Astrocyte of the spinal cord (primary cell): ENCODE measurements at regions not wholly inside any gene's neighbourhood (a gene's known extent, or its start where the extent isn't known, plus 50 kb on each side); places are given as distances from the start of the nearest gene placed in this dataset.
"Not testable (repeated sequence)": the region's sequence is repeated elsewhere in the genome, so short reads cannot be mapped to it uniquely, and the experiment has no call there.

ENCODE experiments used
- DNase-seq: peaks from one replicate; pipeline ENCODE4 v3.0.0; 2011; ENCODE audit warnings: low read depth, low spot score
- H3K4me3 ChIP-seq: 2 replicates; pipeline ENCODE4 v1.5.1; 2011; ENCODE audit warnings: low read depth, mild to moderate bottlenecking, low read length, moderate library complexity
- CTCF ChIP-seq: IDR thresholded peaks from 2 replicates; pipeline ENCODE4 v1.5.1; 2012; ENCODE audit warnings: low read depth, mild to moderate bottlenecking, low read length, inconsistent platforms
- in situ Hi-C: cut with HindIII; loops from 2 replicates; pipeline ENCODE4 v1.10.0; 2017; ENCODE audit warnings: low sequenced_read_pairs

GRCh38 chr4:183011213-183011907 lies 87.7 kb upstream of the WWC2 start:
- H3K4me3 ChIP-seq = no peak overlapping the region
- in situ Hi-C loops = no loop called here
- TF ChIP-seq CTCF = no peak
- DNase-seq = no peak

- H3K4me3 ChIP-seq = no peak overlapping the region
- DNase-seq = no peak
- in situ Hi-C loops = no loop called here
- no peak for TF ChIP-seq CTCF
These were observed 90.6 kb upstream of the WWC2 start for GRCh38 chr4:183008492-183008891.

- H3K4me3 ChIP-seq, in situ Hi-C loops, DNase-seq: not testable (repeated sequence)
These were observed 87.2 kb upstream of the DCTD start for GRCh38 chr4:183004370-183004769.

GRCh38 chr4:182994171-182994570 lies 77.0 kb upstream of the DCTD start:
- DNase-seq = no peak
- in situ Hi-C loops = no loop called here
- no peak overlapping the region for H3K4me3 ChIP-seq
- TF ChIP-seq CTCF = no peak

- H3K4me3 ChIP-seq = no peak overlapping the region
- DNase-seq = peak; percentile 47
- no peak for TF ChIP-seq CTCF
- in situ Hi-C loops = no loop called here
These were observed 61.1 kb upstream of the DCTD start for GRCh38 chr4:182978152-182978827.

- in situ Hi-C loops = no loop called here
- no peak for TF ChIP-seq CTCF
These were observed 58.6 kb upstream of the DCTD start for GRCh38 chr4:182975806-182976205.

GRCh38 chr4:182973941-182974340 lies 56.8 kb upstream of the DCTD start:
- in situ Hi-C loops = no loop called here
- TF ChIP-seq CTCF = no peak
- no peak overlapping the region for H3K4me3 ChIP-seq
- no peak for DNase-seq

More at GRCh38 chr4:182975806-182976205, 58.6 kb upstream of the DCTD start:
- peak; percentile 72 for DNase-seq
- no peak overlapping the region for H3K4me3 ChIP-seq
